PC-9 (cell line): ENCODE measurements at regions not wholly inside any gene's neighbourhood (a gene's known extent, or its start where the extent isn't known, plus 50 kb on each side); places are given as distances from the start of the nearest gene placed in this dataset.

Experiments
- CTCF ChIP-seq: fragments of 200-600 bp; sonication (generic); conservative IDR thresholded peaks from 2 replicates; pipeline ENCODE4 v1.6.1; 2017; ENCODE audit warnings: mixed run types, antibody characterized with exemption, mild to moderate bottlenecking, moderate library complexity
- EZH2 ChIP-seq: fragments of 200-600 bp; sonication (generic); IDR thresholded peaks from 2 replicates; pipeline ENCODE4 v1.8.0; 2017; ENCODE audit warnings: antibody characterized with exemption, low read depth

GRCh38 chrX:148133105-148133725 is 152.1 kb downstream of the FMR1NB start:
- TF ChIP-seq EZH2 (no peak), CTCF (peak; percentile 50)
